ENCODE measurements at regions not wholly inside any gene's neighbourhood (a gene's known extent, or its start where the extent isn't known, plus 50 kb on each side); places are given as distances from the start of the nearest gene placed in this dataset.

DNA sequence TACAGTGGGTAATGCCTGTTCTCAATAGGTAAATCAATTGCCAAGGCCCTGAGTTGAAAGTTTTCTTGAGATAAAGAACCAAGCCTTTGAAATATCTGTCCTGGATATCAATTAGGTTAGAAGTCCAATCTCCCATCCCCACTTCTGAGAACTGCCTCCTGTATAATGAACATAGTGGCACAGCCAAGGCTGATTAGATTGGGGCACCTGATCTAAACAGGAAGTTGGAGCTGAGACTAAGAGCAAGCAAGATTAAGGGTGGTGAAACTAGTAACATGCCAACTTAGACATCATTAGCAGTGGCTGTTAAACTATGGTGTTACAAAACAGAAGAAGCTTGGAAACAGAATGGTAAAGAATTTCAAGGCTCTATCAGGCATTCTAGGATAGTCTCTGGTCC lies 137.7 kb upstream of the TMEM108 start:
- Histone ChIP-seq H3K36me3 (replicated peaks in 1 of 2; ENCODE audit: control insufficient read depth in 1 of 2, insufficient read depth in 2 of 2, low read length in 1 of 2) (no peaks in the 10 kb centered on the region), H3K4me1 (ENCODE audit: control insufficient read depth in 1 of 2, insufficient read depth in 2 of 2, low read depth in 1 of 2, low read length in 1 of 2) (no peaks in the 10 kb centered on the region), H3K79me2 (ENCODE audit: insufficient read depth) (no peaks in the 10 kb centered on the region), H3K9me2 (no peaks in the 10 kb centered on the region), H3K9ac (no peak overlapping the region), H2AFZ (ENCODE audit: low read depth) (no peak overlapping the region), H3K4me2 (no peak overlapping the region), H3K27me3 (ENCODE audit: insufficient read depth) (no peaks in the 10 kb centered on the region), H4K20me1 (ENCODE audit: insufficient read depth) (no peaks in the 10 kb centered on the region), H3K4me3 (ENCODE audit: low read depth in 2 of 2, low read length in 1 of 2) (no peak overlapping the region), H3K27ac (ENCODE audit: low read depth in 2 of 2, low read length in 1 of 2) (no peak overlapping the region), H3K9me3 (no peaks in the 10 kb centered on the region), H3F3A (replicated peaks; ENCODE audit: insufficient read depth) (no peaks in the 10 kb centered on the region)
- ChIA-PET POLR2A (no interaction called here), CTCF (interaction anchor here (0.5 to 1.5 kb wide), 3 partner anchors 12 to 169 kb away, joined by 3 read pairs; no protein-coding TSS in a partner anchor)
- no peak for DNase-seq
- TF ChIP-seq, protein P1, sequence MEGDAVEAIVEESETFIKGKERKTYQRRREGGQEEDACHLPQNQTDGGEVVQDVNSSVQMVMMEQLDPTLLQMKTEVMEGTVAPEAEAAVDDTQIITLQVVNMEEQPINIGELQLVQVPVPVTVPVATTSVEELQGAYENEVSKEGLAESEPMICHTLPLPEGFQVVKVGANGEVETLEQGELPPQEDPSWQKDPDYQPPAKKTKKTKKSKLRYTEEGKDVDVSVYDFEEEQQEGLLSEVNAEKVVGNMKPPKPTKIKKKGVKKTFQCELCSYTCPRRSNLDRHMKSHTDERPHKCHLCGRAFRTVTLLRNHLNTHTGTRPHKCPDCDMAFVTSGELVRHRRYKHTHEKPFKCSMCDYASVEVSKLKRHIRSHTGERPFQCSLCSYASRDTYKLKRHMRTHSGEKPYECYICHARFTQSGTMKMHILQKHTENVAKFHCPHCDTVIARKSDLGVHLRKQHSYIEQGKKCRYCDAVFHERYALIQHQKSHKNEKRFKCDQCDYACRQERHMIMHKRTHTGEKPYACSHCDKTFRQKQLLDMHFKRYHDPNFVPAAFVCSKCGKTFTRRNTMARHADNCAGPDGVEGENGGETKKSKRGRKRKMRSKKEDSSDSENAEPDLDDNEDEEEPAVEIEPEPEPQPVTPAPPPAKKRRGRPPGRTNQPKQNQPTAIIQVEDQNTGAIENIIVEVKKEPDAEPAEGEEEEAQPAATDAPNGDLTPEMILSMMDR (IDR thresholded peaks at IDR 0.05) = no peak
- TF ChIP-seq, protein P2, sequence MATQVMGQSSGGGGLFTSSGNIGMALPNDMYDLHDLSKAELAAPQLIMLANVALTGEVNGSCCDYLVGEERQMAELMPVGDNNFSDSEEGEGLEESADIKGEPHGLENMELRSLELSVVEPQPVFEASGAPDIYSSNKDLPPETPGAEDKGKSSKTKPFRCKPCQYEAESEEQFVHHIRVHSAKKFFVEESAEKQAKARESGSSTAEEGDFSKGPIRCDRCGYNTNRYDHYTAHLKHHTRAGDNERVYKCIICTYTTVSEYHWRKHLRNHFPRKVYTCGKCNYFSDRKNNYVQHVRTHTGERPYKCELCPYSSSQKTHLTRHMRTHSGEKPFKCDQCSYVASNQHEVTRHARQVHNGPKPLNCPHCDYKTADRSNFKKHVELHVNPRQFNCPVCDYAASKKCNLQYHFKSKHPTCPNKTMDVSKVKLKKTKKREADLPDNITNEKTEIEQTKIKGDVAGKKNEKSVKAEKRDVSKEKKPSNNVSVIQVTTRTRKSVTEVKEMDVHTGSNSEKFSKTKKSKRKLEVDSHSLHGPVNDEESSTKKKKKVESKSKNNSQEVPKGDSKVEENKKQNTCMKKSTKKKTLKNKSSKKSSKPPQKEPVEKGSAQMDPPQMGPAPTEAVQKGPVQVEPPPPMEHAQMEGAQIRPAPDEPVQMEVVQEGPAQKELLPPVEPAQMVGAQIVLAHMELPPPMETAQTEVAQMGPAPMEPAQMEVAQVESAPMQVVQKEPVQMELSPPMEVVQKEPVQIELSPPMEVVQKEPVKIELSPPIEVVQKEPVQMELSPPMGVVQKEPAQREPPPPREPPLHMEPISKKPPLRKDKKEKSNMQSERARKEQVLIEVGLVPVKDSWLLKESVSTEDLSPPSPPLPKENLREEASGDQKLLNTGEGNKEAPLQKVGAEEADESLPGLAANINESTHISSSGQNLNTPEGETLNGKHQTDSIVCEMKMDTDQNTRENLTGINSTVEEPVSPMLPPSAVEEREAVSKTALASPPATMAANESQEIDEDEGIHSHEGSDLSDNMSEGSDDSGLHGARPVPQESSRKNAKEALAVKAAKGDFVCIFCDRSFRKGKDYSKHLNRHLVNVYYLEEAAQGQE (IDR thresholded peaks at IDR 0.05; ENCODE audit: low read depth, low read length) = no peak
- TF ChIP-seq, protein P3, sequence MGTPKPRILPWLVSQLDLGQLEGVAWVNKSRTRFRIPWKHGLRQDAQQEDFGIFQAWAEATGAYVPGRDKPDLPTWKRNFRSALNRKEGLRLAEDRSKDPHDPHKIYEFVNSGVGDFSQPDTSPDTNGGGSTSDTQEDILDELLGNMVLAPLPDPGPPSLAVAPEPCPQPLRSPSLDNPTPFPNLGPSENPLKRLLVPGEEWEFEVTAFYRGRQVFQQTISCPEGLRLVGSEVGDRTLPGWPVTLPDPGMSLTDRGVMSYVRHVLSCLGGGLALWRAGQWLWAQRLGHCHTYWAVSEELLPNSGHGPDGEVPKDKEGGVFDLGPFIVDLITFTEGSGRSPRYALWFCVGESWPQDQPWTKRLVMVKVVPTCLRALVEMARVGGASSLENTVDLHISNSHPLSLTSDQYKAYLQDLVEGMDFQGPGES (IDR thresholded peaks at IDR 0.05; ENCODE audit: low read depth, low read length) = no peak
- TF ChIP-seq TCF12 (IDR thresholded peaks at IDR 0.05) (no peak), POLR2AphosphoS5 (IDR thresholded peaks at IDR 0.05; ENCODE audit: low read depth, low read length) (no peak), ELF1 (IDR thresholded peaks at IDR 0.05) (no peak), FOXM1 (IDR thresholded peaks at IDR 0.05; ENCODE audit: low read depth) (no peak), TAF1 (IDR thresholded peaks at IDR 0.05; ENCODE audit: borderline replicate concordance, low read depth, low read length) (no peak), FOXJ3 (CRISPR knock-in tag; IDR thresholded peaks at IDR 0.05) (no peak), RCOR1 (IDR thresholded peaks at IDR 0.05; ENCODE audit: low read length) (no peak), MXI1 (IDR thresholded peaks at IDR 0.05; ENCODE audit: low read depth, low read length) (no peak), SIN3A (IDR thresholded peaks at IDR 0.05; ENCODE audit: borderline replicate concordance, low read depth, low read length) (no peak), EZH2phosphoT487 (IDR thresholded peaks at IDR 0.05; ENCODE audit: borderline replicate concordance, low read depth) (no peak), GATA2 (CRISPR knock-in tag; IDR thresholded peaks at IDR 0.05) (no peak)
- TF ChIP-seq, protein P4, sequence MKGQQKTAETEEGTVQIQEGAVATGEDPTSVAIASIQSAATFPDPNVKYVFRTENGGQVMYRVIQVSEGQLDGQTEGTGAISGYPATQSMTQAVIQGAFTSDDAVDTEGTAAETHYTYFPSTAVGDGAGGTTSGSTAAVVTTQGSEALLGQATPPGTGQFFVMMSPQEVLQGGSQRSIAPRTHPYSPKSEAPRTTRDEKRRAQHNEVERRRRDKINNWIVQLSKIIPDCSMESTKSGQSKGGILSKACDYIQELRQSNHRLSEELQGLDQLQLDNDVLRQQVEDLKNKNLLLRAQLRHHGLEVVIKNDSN (IDR thresholded peaks at IDR 0.05; ENCODE audit: borderline replicate concordance, low read depth) = no peak
- TF ChIP-seq, protein P5, sequence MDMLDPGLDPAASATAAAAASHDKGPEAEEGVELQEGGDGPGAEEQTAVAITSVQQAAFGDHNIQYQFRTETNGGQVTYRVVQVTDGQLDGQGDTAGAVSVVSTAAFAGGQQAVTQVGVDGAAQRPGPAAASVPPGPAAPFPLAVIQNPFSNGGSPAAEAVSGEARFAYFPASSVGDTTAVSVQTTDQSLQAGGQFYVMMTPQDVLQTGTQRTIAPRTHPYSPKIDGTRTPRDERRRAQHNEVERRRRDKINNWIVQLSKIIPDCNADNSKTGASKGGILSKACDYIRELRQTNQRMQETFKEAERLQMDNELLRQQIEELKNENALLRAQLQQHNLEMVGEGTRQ (IDR thresholded peaks at IDR 0.05; ENCODE audit: borderline replicate concordance, low read depth, low read length) = no peak
